LNCaP clone FGC (cell line): ENCODE measurements at regions not wholly inside any gene's neighbourhood (a gene's known extent, or its start where the extent isn't known, plus 50 kb on each side); places are given as distances from the start of the nearest gene placed in this dataset.

ENCODE experiments used
- DNase-seq: peaks from one replicate; pipeline ENCODE4 v3.0.0-alpha.2; 2011; ENCODE audit warnings: low read depth
- H3K4me3 ChIP-seq: 2 replicates; pipeline ENCODE4 v1.5.1; 2011; ENCODE audit warnings: mild to moderate bottlenecking, low read depth, low read length, control low read depth
- CTCF ChIP-seq: IDR thresholded peaks from 2 replicates; pipeline ENCODE4 v1.5.1; 2012; ENCODE audit warnings: mild to moderate bottlenecking; ENCODE audit not compliant: control insufficient read depth, insufficient read depth; ENCODE audit errors: extremely low read depth

DNA sequence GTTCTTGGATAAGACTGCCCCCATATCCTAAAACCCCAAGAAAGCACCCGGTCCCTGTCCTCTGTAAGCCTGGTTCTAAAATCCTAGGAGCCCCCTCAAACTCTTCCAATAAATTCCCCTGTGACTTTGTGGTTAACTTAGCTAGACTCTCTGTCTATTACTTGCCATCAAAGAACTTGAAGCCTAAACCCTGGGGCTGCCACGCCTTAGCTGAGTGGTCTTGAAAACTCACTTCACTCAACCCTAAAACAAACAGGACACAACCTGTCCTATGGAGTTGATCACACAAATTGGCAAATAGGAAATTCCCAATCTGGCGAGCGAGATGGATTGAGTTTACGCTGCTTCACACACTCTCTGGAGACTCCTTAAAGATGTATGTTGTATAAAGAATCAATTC is 191.4 kb upstream of the SVIL start:
- no peak for DNase-seq
- TF ChIP-seq CTCF = no peak
- H3K4me3 ChIP-seq = no peak overlapping the region

- no peak for TF ChIP-seq CTCF
- no peak overlapping the region for H3K4me3 ChIP-seq
- no peak for DNase-seq
These were observed 188.8 kb upstream of the SVIL start for GRCh38 chr10:29823553-29824080.

DNA sequence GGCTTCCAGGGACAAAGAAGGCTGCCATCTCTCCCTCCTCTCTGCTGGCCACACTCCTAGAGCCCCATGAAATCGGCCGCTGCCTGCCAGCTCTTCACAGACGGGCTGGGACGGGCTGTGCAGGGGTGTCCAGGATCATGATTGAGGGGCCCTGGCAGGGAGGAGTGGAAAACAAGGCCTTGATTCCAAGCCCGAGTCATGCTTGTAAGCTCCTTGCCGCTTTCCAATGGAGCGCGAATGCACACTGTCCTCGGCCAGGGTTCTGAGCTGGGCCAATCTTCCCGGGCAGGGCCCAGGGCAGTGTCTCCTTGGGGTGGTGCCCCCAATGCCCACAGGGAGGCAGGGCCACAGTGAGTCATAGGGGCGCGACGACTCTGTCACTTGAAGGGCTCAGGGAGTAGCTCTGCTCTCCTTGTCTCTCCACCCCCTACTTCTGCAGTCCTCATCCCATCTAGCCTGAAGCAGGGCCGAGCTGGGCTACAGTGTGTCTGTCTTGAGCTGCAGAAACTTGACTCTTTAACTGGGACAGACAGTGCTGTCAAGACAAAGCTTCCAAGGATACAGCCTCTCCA is 186.2 kb upstream of the SVIL start:
- TF ChIP-seq CTCF = no peak
- no peak overlapping the region for H3K4me3 ChIP-seq
- no peak for DNase-seq

DNA sequence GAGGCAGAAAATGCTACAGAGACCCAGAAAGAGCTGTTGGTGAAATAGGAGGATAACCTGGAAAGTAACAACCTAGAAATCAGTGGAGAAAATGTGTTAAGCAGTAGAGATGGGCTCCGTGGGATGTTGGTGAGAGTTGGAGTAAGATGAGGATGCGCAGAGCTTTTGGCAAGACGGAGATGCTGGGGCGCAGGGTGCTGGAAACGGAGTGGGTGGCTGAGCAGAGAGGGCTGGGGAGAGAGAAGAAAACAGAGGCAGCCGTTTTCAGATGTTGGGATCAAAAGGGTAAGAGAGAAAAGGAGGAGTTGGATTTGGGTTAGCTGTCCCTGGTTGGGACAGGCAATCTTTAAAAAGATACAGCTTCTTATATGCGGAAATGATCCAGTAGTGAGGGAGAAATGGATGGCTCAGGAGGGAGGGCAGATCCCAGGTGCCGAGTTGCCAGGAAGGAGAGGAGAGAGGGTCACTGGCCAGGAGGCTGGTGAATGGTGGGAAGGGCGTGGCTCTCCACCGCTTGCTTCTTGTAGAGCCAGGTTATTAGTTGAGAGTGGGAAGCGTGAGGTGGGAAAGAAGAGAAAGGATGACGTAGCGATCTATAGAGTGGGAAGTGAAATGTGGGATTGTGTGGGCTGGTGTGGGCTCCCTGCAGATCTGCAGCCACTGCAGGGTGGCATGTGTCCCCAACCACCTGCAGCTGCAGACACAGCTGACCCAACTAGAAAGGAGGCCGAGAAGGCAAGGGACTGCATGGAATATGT is 182.2 kb upstream of the SVIL start:
- TF ChIP-seq CTCF = no peak

DNA sequence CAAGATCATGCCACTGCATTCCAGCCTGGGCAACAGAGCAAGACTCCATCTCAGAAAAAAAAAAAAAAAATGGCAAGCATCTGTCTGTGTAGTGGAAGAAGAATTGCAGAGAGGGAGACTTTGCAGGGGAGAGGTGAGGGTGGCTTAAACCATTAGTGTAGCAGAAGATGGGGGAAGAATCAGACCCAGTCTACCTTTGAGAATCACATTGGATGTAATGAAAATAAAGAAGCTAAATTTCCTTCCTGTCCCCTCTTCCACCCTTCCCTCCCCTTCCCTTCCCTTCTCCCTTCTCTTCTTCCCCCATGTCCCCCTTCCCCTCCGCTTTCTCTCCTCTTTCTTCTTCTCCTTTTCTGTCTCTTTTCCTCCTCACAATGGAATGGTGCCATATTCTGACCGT is 180.8 kb upstream of the SVIL start:
- no peak overlapping the region for H3K4me3 ChIP-seq
- DNase-seq = no peak
- no peak for TF ChIP-seq CTCF

More for the DNA sequence above, 182.2 kb upstream of the SVIL start:
- H3K4me3 ChIP-seq = no peak overlapping the region
- DNase-seq = no peak

DNA sequence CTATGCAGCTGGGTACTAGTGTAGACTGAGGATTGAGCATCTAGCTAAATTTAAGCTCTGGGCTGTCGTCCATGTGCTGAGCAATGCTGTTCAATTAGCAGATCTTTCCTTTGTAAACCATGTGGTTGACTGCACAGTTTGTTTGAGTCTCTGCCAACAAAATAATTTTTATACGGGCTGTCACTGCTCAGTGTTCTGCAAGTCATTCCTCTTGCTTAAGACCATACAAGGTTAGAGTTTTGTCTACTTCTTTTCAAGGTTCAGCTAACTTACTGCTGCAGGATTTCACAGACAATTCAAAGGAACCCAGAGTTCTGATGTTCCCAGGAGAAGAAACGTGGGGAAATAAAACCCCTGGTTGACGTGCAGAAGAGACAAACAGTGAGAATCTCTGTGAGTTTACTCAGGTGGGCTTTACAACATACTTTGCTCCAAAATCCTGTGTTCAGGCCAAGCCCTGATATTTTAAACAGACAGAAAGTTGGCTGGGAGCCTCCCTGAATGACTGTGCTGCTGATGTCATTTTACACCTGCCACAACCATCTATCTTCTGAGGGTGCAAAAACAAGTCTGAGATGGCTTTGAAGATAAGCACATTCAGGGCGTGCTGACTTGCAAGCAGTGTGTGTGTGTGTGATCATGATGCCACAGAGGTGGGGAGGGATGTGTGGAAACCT is 177.1 kb upstream of the SVIL start:
- no peak overlapping the region for H3K4me3 ChIP-seq
- peak; percentile 63 for DNase-seq
- TF ChIP-seq CTCF = no peak
